CD4-positive, alpha-beta T cell treated with Interleukin-17A for 1 hour (primary cell): ENCODE measurements at regions not wholly inside any gene's neighbourhood (a gene's known extent, or its start where the extent isn't known, plus 50 kb on each side); places are given as distances from the start of the nearest gene placed in this dataset.
A peak's percentile ranks its signal among the peaks of the same experiment; 100 is the strongest.
"Not testable (repeated sequence)": the region's sequence is repeated elsewhere in the genome, so short reads cannot be mapped to it uniquely, and the experiment has no call there.

Source experiments
- DNase-seq: peaks from one replicate; pipeline ENCODE4 v3.0.0-alpha.2; 2020

GRCh38 chr6:11486959-11487358 is 50.6 kb upstream of the TMEM170B start:
- no peak for DNase-seq

GRCh38 chr6:11486486-11486885 is 51.1 kb upstream of the TMEM170B start:
- no peak for DNase-seq

- no peak for DNase-seq
Observed at GRCh38 chr6:11486051-11486450, 51.5 kb upstream of the TMEM170B start.

- DNase-seq: no peak
Observed at GRCh38 chr6:11485271-11485670, 52.3 kb upstream of the TMEM170B start.

- no peak for DNase-seq
Observed at GRCh38 chr6:11484441-11484840, 53.1 kb upstream of the TMEM170B start.

- no peak for DNase-seq
Observed at GRCh38 chr6:11482616-11483015, 54.9 kb upstream of the TMEM170B start.

GRCh38 chr6:11480541-11480940 is 57.0 kb upstream of the TMEM170B start:
- DNase-seq: no peak

- no peak for DNase-seq
Observed at GRCh38 chr6:11479296-11479695, 58.3 kb upstream of the TMEM170B start.

- DNase-seq: no peak
Observed at GRCh38 chr6:11478586-11478985, 59.0 kb upstream of the TMEM170B start.

- DNase-seq: no peak
Observed at GRCh38 chr6:11475016-11475415, 62.5 kb upstream of the TMEM170B start.

- DNase-seq: no peak
Observed at GRCh38 chr6:11473008-11473740, 64.4 kb upstream of the TMEM170B start.

- no peak for DNase-seq
Observed at GRCh38 chr6:11471261-11471660, 66.3 kb upstream of the TMEM170B start.

GRCh38 chr6:11469684-11470083 is 67.9 kb upstream of the TMEM170B start:
- DNase-seq: no peak

- DNase-seq: not testable (repeated sequence)
Observed at GRCh38 chr6:11468271-11468670, 69.3 kb upstream of the TMEM170B start.

GRCh38 chr6:11467364-11467763 is 70.2 kb upstream of the TMEM170B start:
- DNase-seq: no peak

- no peak for DNase-seq
Observed at GRCh38 chr6:11463398-11463780, 74.2 kb upstream of the TMEM170B start.

GRCh38 chr6:11462742-11463397 is 74.7 kb upstream of the TMEM170B start:
- no peak for DNase-seq

- DNase-seq: no peak
Observed at GRCh38 chr6:11460837-11461661, 76.5 kb upstream of the TMEM170B start.

GRCh38 chr6:11460001-11460668 is 77.4 kb upstream of the TMEM170B start:
- peak; percentile 16 for DNase-seq

- no peak for DNase-seq
Observed at GRCh38 chr6:11459079-11459610, 78.4 kb upstream of the TMEM170B start.

GRCh38 chr6:11458509-11458908 is 79.0 kb upstream of the TMEM170B start:
- no peak for DNase-seq

GRCh38 chr6:11457422-11457821 is 80.1 kb upstream of the TMEM170B start:
- not testable (repeated sequence) for DNase-seq

GRCh38 chr6:11452106-11452505 is 85.4 kb upstream of the TMEM170B start:
- not testable (repeated sequence) for DNase-seq
